ENCODE measurements at regions not wholly inside any gene's neighbourhood (a gene's known extent, or its start where the extent isn't known, plus 50 kb on each side); places are given as distances from the start of the nearest gene placed in this dataset.
"Not testable (repeated sequence)": the region's sequence is repeated elsewhere in the genome, so short reads cannot be mapped to it uniquely, and the experiment has no call there.

- DNase-seq: no peak
Observed at GRCh38 chr13:97736436-97736835, 217.0 kb upstream of the IPO5 start.

DNA sequence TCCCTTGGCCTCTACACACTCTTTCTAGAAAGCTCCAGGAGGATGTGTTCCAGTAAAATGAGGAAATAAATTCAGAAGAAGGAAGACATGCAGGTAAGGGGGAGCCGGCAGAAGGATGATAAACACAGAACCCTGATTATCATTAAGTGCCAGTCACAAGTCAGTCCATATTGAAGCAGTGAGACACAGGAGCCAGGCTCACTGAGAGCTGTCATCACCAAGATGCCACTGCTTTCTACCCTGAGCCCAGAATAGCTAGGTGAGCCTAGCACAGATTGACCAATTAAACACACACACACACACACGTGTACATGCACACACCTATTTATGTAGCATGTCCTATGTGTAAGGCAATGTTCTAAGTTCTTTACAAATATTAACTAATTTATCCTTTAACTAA lies 211.4 kb upstream of the IPO5 start:
- DNase-seq: no peak

- no peak for DNase-seq
Observed at GRCh38 chr13:97743938-97744337, 209.5 kb upstream of the IPO5 start.

DNA sequence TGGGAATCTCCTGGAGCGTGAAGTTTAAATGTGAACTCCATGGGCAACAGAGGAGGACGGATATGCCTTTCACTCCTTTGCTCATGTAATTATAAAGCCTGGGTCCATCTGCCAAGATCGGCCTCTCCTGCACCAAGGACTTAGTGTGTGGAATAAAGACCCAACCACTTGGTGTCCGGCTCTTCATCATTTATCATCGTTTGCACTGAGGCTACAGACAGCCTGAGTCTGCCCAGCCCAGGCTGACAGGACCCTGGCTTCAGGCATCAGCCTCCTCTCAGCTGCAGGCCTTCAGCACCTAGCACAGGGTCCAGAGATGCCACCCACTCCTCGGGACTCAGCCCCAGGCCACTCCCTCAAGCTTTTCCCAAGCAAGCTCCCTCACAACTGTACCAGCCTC lies 206.8 kb upstream of the IPO5 start:
- DNase-seq: no peak

GRCh38 chr13:97749174-97749573 lies 204.3 kb upstream of the IPO5 start:
- DNase-seq: no peak

- DNase-seq: no peak
Observed at GRCh38 chr13:97751477-97751876, 202.0 kb upstream of the IPO5 start.

GRCh38 chr13:97752961-97753668 lies 200.4 kb upstream of the IPO5 start:
- no peak for DNase-seq

DNA sequence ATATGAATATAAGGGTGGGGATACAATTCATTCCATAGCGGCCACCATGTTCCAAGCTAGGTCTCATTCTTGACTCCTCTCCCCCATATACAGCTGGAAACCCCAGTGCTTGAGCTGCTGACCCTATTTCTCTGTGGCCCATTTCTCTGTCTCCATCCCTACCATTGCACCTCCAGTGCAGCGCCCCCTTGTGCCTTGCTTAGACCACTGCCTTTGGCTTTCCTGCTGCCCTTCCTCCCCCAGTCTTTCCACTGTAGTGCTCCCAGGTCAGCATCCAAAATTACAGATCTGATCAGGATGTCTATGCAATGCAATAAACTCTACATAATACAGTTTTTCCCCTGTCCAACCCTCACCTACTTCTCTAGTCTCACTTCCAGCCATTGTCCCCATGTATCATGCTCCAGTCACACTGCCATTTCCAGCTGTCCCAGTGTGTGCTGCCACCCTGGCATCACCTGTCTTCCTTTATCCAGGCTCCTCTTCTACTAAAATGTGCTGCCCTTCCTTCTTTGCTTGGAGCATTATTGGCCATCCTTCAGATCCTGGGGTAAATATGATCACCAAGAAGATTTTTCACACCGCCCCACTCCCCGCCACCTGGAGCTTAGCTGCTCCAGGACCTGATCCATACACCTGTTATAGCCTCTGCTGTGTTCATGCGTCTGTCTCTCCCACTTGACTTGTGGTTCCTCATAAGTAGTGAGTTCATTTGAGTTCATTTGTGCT lies 199.4 kb upstream of the IPO5 start:
- DNase-seq: no peak

DNA sequence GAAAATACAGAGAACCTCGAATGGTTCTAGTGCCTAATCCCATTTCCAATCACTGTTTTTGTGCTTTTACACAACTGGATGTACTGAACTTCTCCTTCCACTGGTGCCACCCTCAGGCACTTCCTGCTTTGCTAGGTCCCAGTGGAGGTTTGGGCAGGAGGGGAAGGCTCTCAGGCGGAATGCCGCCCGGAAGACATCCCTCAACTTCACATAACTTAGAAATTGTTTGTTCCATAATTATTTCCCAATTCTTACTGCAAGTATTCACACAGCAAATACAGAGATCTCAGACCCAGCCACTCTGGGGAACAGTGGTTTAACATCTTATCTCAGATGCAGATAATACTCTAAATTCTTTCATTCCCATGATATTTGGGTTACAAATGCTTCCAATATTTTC lies 195.7 kb upstream of the IPO5 start:
- DNase-seq: no peak

- no peak for DNase-seq
Observed at GRCh38 chr13:97758317-97758716, 195.2 kb upstream of the IPO5 start.

DNA sequence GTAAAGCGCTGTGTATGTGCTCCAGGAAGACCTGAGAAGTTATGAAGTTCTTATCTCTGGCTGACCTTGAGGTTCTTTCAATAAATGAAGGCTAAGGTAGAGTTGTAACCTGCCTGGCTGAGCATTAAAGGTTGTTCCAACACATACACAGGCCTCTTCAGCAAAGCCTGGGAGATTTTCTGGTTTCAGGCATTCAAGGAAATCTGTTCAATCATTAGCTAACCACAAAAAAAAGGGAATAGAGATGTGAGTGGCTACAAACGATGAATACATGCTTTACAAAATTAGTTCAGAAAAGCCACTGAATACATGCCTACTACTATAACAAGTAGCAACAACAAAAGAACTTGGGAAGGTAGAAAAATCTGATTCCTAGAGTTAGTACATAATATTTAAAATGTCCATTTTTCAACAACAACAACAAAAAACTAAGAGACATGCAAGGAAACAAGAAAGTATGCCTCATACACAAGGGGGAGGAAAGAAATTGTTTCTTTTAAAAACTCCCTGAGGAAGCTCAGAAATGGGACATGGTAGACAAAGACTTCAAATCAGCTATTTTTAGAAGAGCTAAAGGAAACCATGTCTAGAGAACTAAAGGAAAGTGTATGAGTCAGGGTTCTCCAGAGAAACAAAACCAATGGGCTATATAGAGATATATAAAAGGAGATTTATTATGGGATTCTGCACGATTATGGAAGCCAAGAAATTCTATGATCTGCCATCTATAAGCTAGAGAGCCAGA lies 191.5 kb upstream of the IPO5 start:
- DNase-seq: no peak

- DNase-seq: no peak
Observed at GRCh38 chr13:97766749-97767148, 186.7 kb upstream of the IPO5 start.

DNA sequence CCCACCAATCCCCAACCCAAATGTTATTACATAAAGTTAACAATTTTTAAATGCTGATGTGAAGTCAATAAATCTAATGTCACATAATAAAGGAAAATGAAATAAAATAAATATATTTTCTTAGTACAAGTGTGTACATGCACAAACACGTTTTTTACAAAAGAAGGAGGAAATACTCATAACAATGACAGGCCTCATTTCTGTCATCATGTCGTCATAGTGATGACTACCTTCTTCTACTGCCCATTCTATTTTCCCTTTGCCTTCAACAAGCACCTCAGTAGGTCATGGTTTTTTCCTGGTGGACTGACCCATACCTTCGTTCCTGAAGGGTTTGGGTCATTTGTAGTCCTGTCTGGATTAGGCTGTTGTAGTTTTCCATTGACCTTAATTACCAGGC lies 185.3 kb upstream of the IPO5 start:
- no peak for DNase-seq

DNA sequence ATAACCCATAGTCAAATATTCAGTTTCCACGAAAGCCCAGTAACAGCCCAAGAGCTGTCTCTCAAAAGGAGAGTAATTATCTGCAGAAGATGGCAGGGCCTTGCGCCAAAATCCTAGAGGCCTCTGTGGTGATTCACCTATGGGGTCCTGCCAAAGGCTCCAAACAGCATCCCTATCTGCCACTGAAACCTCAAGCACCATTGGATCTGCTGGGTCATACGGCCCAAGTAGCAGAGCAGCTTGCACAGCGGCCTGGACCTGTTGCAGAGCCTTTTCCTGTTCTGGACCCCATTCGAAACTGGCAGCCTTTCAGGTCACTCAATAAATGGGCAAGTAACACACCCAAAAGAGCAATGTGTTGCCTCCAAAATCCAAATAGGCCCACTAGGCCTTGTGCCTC lies 183.2 kb upstream of the IPO5 start:
- DNase-seq: not testable (repeated sequence)

DNA sequence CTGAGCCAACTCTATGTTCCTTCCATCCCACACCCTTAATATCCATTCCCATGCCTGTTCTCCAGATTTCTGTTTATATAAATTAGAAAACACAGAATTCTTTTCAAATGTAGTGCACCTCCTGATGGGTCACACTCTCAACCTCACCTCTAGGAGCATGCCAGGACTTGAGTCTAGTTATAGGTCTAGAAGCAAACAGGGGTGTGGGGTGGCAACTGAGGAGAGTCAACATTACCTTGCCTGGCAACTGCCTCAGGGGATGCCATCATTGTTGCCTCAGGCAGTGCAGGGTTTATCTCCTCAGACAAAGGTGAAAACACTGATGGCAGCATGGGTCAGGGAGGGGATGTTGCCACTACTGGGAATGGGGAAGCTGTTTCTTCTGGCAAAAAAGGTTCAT lies 181.0 kb upstream of the IPO5 start:
- not testable (repeated sequence) for DNase-seq

DNA sequence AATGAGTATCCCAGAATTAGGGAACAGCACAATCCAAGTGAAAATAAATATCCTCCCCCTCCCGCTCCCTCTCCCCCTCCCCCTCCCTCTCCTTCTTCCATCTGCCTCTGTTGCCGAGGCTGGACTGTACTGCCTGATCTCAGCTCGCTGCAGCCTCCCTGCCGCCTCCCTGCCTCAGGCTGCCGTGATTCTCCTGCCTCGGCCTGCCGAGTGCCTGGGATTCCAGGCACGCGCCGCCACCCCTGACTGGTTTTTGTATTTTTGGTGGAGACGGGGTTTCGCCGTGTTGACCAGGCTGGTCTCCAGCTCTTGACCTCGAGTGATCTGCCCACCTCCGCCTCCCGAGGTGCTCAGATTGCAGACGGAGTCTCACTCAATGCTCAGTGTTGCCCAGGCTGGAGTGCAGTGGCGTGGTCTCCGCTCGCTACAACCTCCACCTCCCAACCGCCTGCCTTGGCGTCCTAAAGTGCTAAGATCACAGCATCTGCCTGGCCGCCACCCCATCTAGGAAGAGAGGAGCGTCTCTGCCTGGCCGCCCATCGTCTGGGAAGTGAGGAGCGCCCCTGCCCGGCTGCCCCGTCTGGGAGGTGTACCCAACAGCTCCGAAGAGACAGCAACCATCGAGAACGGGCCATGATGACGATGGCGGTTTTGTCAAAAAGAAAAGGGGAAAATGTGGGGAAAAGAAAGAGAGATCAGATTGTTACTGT lies 178.9 kb upstream of the IPO5 start:
- DNase-seq: not testable (repeated sequence)

- DNase-seq: no peak
Observed at GRCh38 chr13:97780486-97780885, 173.0 kb upstream of the IPO5 start.

DNA sequence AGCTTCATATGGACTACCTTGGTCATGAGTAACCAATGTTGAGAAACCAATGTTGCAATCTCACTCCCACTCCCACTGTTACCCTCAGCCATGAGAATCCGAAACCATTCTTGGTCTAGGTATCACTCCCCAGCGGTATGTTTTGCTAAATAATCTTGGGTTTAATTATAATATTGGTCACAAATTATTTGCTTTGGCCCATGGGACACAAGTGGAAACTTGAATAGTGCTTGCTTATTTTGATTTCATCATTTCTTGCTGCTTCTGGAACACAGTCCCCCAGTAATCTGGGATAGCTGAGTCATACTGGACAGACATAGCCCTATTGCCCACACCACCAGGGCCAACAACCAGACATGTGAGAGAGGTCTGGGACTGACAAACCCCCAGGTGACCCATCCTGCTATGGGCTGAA lies 171.6 kb upstream of the IPO5 start:
- DNase-seq: no peak

- DNase-seq: no peak
Observed at GRCh38 chr13:97786510-97786909, 167.0 kb upstream of the IPO5 start.

DNA sequence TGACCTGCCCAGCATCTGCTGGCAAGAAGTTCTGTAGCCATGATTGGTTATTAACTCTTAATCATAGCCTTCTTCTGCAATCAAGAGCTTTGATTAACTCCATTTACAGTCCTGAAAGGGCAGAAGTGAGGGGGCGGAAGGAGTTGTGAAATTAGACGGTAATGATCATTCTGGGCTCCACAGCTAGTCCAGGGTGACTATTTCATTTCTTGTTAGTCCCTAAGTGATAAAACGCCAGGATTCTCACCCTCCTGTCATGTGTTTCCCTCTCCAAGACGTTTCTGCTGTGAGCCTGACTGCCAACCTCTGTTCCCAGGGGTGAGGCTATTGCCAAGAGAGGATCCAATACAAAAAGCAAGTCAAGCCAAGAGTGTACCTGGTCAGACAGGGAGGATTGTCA lies 155.9 kb upstream of the IPO5 start:
- no peak for DNase-seq

DNA sequence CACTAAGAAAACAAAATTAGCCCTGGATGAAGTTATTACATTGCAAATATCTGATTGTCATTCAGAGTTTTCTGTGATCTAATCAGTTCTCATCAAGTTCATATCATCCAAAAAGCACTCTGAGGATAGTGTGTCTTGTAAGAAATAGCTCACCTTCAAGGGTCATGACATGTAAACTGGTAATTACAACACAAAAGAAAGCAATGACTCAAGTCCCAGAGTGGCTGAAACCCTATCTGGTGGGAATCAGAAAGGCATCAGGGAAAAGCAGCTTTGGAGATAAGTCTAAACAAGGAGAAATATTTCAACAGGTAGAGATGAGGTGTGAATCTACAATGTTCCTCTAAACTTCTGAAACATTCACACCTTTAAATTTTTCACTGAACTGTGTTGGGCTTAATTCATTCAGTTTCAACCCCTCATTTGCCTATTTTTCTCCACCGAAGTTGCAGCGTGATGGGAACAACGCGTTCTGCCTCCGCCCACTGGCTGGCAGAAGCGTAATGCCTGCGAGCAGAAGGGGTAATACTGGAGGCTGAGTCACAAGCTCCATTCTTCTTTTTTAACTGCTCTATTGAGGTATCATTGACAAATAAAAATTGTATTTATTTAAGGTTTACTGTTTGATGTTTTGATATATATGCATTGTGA lies 155.2 kb upstream of the IPO5 start:
- no peak for DNase-seq

GRCh38 chr13:97798836-97799235 lies 154.6 kb upstream of the IPO5 start:
- no peak for DNase-seq

- DNase-seq: no peak
Observed at GRCh38 chr13:97802213-97802612, 151.3 kb upstream of the IPO5 start.

Measured in left hindlimb (tissue), 1 donor.